Heart right ventricle (tissue), 16 donors: ENCODE measurements at regions not wholly inside any gene's neighbourhood (a gene's known extent, or its start where the extent isn't known, plus 50 kb on each side); places are given as distances from the start of the nearest gene placed in this dataset.
"Not testable (repeated sequence)": the region's sequence is repeated elsewhere in the genome, so short reads cannot be mapped to it uniquely, and the experiment has no call there.

Source experiments
- ATAC-seq, 8 donors: fragments of 200-7000 bp; cut with Tn5 transposase; one replicate each; pipeline ENCODE4 v1.9.1; 2020; ENCODE audit warnings: mild to moderate bottlenecking in 8 of 8, moderate library complexity in 8 of 8, moderate number of reproducible peaks in 1 of 8
- DNase-seq, 2 donors: peaks; one replicate each; pipeline ENCODE4 v3.0.0-alpha.2; 2020
- H3K27ac ChIP-seq, 10 donors: fragments of 200-600 bp; sonication (generic) in 2 of 10; one replicate each; pipeline versions ENCODE4 v1.5.0 to v1.8.0; 2020 to 2022; ENCODE audit warnings: mild to moderate bottlenecking in 3 of 10
- H3K27me3 ChIP-seq, 7 donors: fragments of 200-600 bp; one replicate each; pipeline ENCODE4 v1.8.0; 2021 to 2022; ENCODE audit warnings: mild to moderate bottlenecking in 2 of 7
- H3K36me3 ChIP-seq, 9 donors: fragments of 200-600 bp; sonication (generic) in 1 of 9; one replicate each; pipeline versions ENCODE4 v1.5.0 to v1.8.0; 2020 to 2022; ENCODE audit warnings: mild to moderate bottlenecking in 2 of 9
- H3K4me1 ChIP-seq, 9 donors: fragments of 200-600 bp; sonication (generic) in 1 of 9; one replicate each; pipeline versions ENCODE4 v1.5.0 to v1.8.0; 2020 to 2022; ENCODE audit warnings: mild to moderate bottlenecking in 4 of 9
- H3K4me3 ChIP-seq, 10 donors: fragments of 200-600 bp; sonication (generic) in 2 of 10; one replicate each; pipeline versions ENCODE4 v1.5.0 to v1.8.0; 2020 to 2022; ENCODE audit warnings: mild to moderate bottlenecking in 7 of 10, moderate library complexity in 2 of 10
- H3K9me3 ChIP-seq, 11 donors: fragments of 200-600 bp in 10 of 11; sonication (generic) in 2 of 11; one replicate each; pipeline versions ENCODE4 v1.5.0 to v1.8.0; 2013 to 2022; ENCODE audit warnings: mild to moderate bottlenecking in 2 of 11, control low read depth in 1 of 11, moderate library complexity in 1 of 11
- WGBS, 2 donors: extraction: QIAGEN DNeasy Blood & Tissue Kit; methylation state at CpG; one replicate each; pipeline ENCODE4 v1.1.7; 2013; ENCODE audit warnings: inconsistent platforms in 1 of 2; 5-methylcytosine and 5-hydroxymethylcytosine counted together
- intact Hi-C, 10 donors: fragments of 100-400 bp; cut with DNase I; formaldehyde crosslinking; loops; one replicate each; pipeline versions ENCODE4 v1.11.1 to v1.14.2; 2022
- TF ChIP-seq, protein P1 (sequence below), 9 donors: fragments of 200-600 bp; sonication (generic) in 2 of 9; IDR thresholded peaks; one replicate each; pipeline versions ENCODE4 v1.5.0 to v1.8.0; 2021 to 2022; ENCODE audit warnings: antibody characterized with exemption in 9 of 9, mild to moderate bottlenecking in 5 of 9, moderate library complexity in 1 of 9
- donor health status: Arrhythmogenic right ventricular cardiomyopathy.
- donor health status: ischemic (EF 13 %, LVEDD 7.1; RV severe dilation, severe dysfunction).
- donor health status: healthy with polysubstance abuse.
- donor health status: DM: no; HTN: yes; CAD: no.
- donor health status: DM: no; HTN: no; CAD: no.
- donor health status: ischemic (EF 25% LVEDD 6.9; RV normal size, moderate dysfunction).
- donor health status: ischemic (EF 25% LVEDD 5.7; RV mildly dilated, moderate dysfunction).
- donor health status: healthy.
- donor health status: DM: yes; HTN: yes; CAD: no.
- donor health status: Ischemic cardiomyopathy.
- donor health status: ischemic (EF 35%, LVEDD 5.7; RV mildly dilated, moderate dysfunction).
- donor health status: nonischemic (EF 11% LVEDD 7.7; RV severe dilation, severe dysfunction).
- donor health status: DM: yes; HTN: yes; CAD: no.
- donor health status: PGD.
- donor health status: ischemic (EF 29% LVEDD 5.4; RV normal size, mild dysfunction).
- donor health status: nonischemic (EF 23%, LVEDD 6.1; RV moderate dilation, normal function).

DNA sequence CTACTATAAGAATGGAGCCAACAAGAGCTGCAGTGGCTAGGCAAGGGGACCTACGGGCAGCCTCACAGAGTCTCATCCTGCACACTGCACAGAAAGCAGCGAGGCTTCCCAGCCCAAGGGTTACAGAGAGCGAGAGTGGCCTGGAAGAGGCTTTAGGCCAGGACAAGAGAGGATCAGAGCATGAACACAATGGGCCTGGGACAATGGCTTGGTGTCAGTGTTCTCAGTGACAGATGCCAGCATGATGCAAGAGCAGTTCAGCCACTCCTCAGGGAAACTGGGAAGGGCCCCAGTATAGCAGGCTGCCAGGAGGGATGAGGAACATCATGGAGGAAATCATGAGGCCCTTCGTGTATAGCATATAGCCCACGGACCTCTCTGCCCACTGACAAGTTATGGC, 108.0 kb downstream of the NUS1 start:
- H3K36me3 ChIP-seq: no peaks in the 10 kb centered on the region
- no peaks in the 10 kb centered on the region for H3K27me3 ChIP-seq
- H3K4me1 ChIP-seq: no peaks in the 10 kb centered on the region
- H3K4me3 ChIP-seq: no peak overlapping the region
- no peak overlapping the region for H3K27ac ChIP-seq
- intact Hi-C loops: no loop called here
- WGBS, 2 donors: 71 to 73% methylated on average over 5 of the region's 5 CpGs
- ATAC-seq (no peak), DNase-seq (no peak)
- TF ChIP-seq, protein P1, sequence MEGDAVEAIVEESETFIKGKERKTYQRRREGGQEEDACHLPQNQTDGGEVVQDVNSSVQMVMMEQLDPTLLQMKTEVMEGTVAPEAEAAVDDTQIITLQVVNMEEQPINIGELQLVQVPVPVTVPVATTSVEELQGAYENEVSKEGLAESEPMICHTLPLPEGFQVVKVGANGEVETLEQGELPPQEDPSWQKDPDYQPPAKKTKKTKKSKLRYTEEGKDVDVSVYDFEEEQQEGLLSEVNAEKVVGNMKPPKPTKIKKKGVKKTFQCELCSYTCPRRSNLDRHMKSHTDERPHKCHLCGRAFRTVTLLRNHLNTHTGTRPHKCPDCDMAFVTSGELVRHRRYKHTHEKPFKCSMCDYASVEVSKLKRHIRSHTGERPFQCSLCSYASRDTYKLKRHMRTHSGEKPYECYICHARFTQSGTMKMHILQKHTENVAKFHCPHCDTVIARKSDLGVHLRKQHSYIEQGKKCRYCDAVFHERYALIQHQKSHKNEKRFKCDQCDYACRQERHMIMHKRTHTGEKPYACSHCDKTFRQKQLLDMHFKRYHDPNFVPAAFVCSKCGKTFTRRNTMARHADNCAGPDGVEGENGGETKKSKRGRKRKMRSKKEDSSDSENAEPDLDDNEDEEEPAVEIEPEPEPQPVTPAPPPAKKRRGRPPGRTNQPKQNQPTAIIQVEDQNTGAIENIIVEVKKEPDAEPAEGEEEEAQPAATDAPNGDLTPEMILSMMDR (IDR thresholded peaks at IDR 0.05): no peak
- peaks cover 0 to 21% (median 0%) of the 10 kb centered on the region in 11 donors for H3K9me3 ChIP-seq

DNA sequence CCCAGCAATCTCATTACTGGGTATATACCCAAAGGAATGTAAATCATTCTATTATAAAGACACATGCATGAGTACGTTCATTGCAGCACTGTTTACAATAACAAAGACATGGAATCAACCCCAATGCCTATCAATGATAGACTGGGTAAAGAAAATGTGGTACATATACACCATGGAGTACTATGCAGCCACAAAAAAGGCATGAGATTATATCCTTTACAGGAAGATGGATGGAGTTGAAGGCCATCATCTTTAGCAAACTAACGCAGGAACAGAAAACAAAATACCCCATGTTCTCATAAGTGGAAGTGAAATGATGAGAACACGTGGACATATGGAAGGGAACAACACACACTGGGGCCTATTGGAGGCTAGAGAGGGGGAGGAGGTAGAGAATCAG, 115.7 kb downstream of the NUS1 start:
- DNase-seq (no peak), ATAC-seq (no peak)
- Histone ChIP-seq H3K4me3 (no peak overlapping the region), H3K4me1 (no peaks in the 10 kb centered on the region), H3K36me3 (no peaks in the 10 kb centered on the region), H3K9me3 (peaks cover 0 to 18% (median 0%) of the 10 kb centered on the region in 11 donors), H3K27ac (no peak overlapping the region), H3K27me3 (no peaks in the 10 kb centered on the region)
- intact Hi-C loops: no loop called here
- WGBS, 2 donors: 66 to 78% methylated on average over 3 of the region's 3 CpGs
- TF ChIP-seq, protein P1 (IDR thresholded peaks at IDR 0.05): no peak

DNA sequence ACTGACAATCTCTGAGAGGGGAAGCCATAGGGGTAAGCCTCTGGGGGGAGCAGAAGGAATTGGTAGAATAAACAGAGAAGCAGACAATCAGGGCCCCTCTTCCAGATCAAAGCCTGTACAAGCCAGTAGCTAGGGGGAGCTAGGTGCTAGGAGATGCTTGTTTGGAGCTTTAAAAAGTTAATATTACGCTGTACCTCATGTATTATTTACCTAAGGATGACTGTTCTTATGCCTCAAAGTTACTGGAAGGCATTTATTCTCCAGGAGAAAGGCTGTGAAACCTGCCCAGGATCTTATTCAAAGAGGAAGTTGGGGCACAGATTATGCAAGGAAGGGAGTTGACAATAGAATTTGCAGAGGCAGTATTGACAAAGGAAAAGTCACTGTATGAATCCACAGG, 111.8 kb upstream of the SLC35F1 start:
- H3K9me3 ChIP-seq: peaks cover 0 to 6% (median 0%) of the 10 kb centered on the region in 11 donors
- DNase-seq: no peak
- H3K27ac ChIP-seq: no peak overlapping the region
- no peak overlapping the region for H3K4me3 ChIP-seq
- no peaks in the 10 kb centered on the region for H3K4me1 ChIP-seq
- H3K36me3 ChIP-seq: no peaks in the 10 kb centered on the region
- intact Hi-C loops: no loop called here
- no peaks in the 10 kb centered on the region for H3K27me3 ChIP-seq
- WGBS, 2 donors: 52 to 53% methylated on average over 1 of the region's 1 CpG
- ATAC-seq: no peak
- TF ChIP-seq, protein P1 (IDR thresholded peaks at IDR 0.05): no peak

DNA sequence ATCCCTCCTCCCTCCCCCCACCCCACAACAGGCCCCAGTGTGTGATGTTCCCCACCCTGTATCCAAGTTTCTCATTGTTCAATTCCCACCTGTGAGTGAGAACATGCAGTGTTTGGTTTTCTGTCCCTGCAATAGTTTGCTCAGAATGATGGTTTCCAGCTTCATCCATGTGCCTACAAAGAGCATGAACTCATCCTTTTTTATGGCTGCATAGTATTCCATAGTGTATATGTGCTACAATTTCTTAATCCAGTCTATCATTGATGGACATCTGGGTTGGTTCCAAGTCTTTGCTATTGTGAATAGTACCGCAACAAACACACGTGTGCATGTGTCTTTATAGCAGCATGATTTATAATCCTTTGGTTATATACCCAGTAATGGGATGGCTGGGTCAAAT, 108.2 kb upstream of the SLC35F1 start:
- WGBS, 2 donors: 96 to 100% methylated on average over 2 of the region's 2 CpGs
- H3K4me1 ChIP-seq, H3K27ac ChIP-seq, ATAC-seq, H3K27me3 ChIP-seq, H3K9me3 ChIP-seq, DNase-seq, H3K36me3 ChIP-seq, intact Hi-C loops, H3K4me3 ChIP-seq: not testable (repeated sequence)

DNA sequence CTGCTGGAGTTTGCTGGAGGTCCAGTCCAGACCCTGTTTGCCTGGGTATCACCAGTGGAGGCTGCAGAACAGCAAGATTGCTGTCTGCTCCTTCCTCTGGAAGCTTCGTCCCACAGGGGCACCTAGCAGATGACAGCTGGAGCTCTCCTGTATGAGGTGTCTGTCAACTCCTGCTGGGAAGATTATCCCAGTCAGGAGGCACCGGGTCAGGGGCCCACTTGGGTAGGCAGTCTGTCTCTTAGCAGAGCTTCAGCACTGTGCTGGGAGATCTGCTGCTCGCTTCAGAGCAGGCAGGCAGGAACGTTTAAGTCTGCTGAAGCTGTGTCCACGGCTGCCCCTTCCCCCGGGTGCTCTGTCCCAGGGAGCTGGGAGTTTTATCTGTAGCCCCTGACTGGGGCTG, 96.8 kb upstream of the SLC35F1 start:
- no peaks in the 10 kb centered on the region for H3K36me3 ChIP-seq
- H3K4me3 ChIP-seq: no peak overlapping the region
- H3K9me3 ChIP-seq: peaks cover 0 to 15% (median 0%) of the 10 kb centered on the region in 11 donors
- no peak for DNase-seq
- H3K27me3 ChIP-seq: peaks cover 0 to 2% (median 0%) of the 10 kb centered on the region in 7 donors
- no peaks in the 10 kb centered on the region for H3K4me1 ChIP-seq
- WGBS, 2 donors: 65 to 71% methylated on average over 6 of the region's 6 CpGs
- ATAC-seq: no peak
- H3K27ac ChIP-seq: no peak overlapping the region
- intact Hi-C loops: no loop called here
- TF ChIP-seq, protein P1 (IDR thresholded peaks at IDR 0.05): no peak
